HG02642 (cell line): ENCODE measurements at regions not wholly inside any gene's neighbourhood (a gene's known extent, or its start where the extent isn't known, plus 50 kb on each side); places are given as distances from the start of the nearest gene placed in this dataset.

Source experiments
- ATAC-seq: cut with Tn5 transposase; IDR thresholded peaks from one replicate; pipeline ENCODE4 v1.9.1; 2021; ENCODE audit warnings: mild to moderate bottlenecking; ENCODE audit not compliant: unreplicated experiment, poor library complexity

- ATAC-seq: no peak
These were observed 198.1 kb upstream of the HABP2 start for GRCh38 chr10:113354711-113355110.

DNA sequence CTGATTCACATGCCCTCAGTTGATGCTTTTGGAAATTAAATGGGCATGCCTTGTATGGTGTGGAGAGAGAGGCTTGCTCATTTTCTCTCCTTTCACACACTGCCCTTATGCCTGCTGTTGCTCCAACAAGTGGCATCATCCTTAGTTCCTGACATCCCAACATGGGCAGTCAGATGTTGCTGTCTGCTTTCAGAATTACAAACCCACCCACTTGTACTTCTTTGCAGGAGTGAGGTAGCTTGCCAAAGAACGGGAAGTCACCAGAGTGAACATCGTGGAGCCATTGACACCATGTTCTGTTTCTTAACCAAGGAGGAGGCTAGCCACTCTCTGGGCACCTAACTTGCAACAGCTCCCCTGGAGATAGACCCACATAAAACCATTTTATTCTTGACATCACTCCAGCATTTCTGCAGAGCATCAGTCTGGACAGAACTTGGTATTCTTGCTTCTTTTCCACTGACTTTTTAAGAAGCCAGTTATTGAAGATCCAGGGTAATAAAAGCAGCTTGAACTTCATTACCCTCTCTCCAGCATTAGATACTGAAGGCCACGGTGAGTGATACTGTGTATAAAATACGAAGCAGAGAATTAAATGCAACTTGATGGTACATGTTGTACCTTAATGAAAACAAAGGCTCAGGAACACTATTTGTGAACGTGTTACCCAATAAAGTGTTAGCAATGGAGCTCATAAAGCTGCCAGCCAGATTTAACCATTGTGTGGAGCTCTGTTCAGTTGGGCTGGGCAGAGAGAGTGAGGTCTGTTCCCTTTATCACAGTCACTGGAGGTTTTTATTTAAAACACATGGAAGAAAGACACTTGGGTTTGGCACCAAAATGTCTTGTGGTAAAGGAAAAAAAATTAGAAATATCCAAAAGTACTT is 195.8 kb upstream of the HABP2 start:
- no peak for ATAC-seq

GRCh38 chr10:113357681-113358300 is 195.1 kb upstream of the HABP2 start:
- no peak for ATAC-seq

DNA sequence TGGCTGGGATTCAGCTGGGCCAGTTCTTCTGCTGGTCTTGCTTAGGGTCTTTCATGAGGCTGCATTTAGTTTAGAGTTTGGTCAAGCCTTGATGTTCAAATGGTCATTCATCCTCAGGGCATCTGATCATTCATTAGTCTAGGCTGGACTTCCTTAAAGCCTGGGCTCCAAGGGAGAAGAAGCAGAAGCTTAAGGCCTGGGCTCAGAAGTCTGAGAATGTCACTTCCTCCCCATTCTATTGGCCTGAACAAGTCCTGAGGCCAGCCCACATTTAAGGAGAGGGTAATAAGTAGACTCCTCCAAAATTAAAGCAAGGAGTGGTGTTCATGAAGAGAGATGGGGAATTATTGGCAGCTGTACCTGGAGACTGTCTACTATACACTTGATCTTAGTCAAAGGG is 193.2 kb upstream of the HABP2 start:
- no peak for ATAC-seq

DNA sequence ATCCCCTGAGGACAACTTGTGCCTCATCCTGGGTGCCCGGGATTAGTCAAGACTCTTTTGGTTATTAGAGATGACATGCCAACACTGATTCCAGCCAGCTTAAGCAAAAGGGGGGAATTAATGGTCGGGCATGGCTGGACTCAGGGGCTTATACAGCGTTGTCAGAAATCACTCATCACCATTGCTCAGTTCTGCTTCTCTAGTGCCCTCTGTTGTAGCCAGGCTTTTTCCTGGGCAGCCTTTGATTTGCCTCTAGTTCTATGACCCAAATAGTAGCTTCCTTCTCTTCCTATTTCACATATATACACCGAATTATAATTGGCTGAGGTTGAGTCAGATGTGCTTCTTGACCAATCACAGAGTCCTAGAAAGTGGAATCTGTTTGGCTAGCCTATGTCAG is 192.0 kb upstream of the HABP2 start:
- no peak for ATAC-seq

- no peak for ATAC-seq
These were observed 190.2 kb upstream of the HABP2 start for GRCh38 chr10:113362645-113363091.

GRCh38 chr10:113364227-113364626 is 188.6 kb upstream of the HABP2 start:
- ATAC-seq: no peak

DNA sequence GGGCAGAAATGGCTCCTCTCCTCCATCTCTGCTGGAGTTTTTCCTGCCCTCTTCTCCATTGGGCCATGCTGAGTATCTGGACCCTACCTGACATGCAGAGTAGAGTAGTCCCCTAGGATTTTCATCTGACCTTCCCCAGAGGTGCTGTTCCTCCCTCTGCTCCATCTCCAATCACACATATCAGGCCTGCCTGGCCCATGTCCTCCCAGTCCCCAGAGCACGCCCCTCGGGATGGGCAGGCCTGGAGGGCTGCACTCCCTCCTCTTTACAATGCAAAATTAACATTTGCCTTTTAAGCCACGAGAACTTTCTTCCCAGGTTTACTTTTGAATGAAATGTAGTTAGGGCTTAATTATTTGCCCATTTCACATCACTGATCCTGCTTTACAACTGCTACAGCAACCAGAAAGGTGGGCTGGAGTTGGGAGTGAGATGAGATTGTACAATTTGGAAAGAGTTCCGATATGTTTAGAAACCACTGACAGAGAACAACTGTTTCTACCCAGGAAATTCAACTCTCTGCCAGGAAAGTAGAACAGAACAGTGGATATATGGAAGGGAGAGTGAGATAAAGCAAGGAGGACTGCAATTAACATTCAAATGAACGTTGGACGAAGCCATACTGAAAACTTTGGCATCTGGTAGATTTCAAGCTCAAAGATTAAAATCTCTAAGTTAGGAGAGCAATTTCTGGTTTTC is 184.0 kb upstream of the HABP2 start:
- ATAC-seq: no peak

DNA sequence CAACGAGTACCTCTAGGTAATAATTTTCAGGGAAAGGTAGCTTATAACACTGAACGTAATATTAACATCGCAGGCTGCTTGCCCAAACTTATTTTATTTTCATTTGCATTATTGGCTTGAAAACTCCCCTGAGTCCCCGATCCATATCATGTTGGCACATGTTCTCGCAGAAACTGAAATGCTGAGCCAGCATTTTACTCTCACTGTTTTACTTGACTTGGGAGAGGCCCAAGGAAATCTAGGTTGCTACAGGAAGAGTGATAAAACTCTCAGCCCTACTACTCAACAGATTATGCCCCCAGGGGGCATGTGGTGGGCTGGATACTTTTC is 183.5 kb upstream of the HABP2 start:
- ATAC-seq: no peak

DNA sequence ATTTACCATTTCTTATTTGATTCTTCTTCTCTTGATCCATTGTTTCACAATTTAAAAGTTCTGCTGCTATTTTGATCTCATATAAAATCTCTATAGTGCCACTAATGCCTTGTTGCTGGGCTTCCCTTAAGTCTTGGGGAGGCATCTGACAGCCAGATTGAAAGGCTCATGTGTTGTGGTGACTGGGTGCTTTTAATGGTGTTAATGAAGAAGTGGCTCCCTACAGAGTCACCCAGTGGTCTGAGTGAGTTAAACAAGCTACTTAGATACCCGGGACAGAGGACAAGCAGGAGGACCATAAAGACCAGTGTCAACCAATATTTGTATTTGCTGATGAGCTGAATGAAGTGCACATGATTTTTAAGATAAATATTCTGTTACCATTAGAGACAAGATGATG is 176.4 kb upstream of the HABP2 start:
- ATAC-seq: no peak

DNA sequence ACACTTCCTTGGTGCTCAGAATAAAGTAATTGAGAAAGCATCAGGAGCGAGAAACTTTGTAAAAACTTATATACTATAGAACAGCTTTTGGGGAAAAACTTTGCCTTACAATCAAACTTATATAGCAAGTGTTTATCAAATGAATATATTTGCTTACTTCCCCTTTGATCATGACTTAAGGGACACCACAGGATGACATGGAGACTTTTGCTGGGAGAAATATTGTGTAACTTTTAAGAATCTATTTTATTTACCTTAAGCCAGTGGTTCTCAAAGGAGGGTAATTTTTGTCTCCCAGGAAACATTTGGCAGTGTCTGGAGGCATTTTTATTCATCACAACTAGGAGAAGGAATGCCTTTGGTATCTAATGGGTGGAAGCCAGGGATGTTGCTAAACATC is 173.8 kb upstream of the HABP2 start:
- ATAC-seq: no peak

DNA sequence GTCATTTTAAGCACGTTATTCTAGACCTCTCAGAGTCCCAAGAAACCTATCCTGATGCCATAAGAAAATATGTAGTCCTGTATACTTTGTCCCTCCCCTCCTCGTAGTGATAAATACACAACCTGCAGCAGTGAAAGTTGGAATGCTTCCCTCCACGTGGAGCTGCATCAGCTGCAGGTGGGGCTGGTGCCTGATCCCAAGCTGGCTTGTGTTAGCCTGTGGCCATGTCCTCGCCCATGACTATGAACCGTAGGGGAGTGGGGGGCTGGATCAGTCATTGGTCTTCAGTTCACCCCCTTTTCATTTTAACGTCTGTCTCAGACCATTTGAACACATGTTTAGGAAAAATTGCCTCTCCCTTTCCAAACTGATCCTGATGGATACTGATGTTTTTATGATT is 171.4 kb upstream of the HABP2 start:
- no peak for ATAC-seq

GRCh38 chr10:113381981-113382509 is 170.8 kb upstream of the HABP2 start:
- no peak for ATAC-seq

GRCh38 chr10:113382691-113383090 is 170.2 kb upstream of the HABP2 start:
- no peak for ATAC-seq

GRCh38 chr10:113384181-113384580 is 168.7 kb upstream of the HABP2 start:
- ATAC-seq: no peak

- peak; percentile 83 for ATAC-seq
These were observed 167.5 kb upstream of the HABP2 start for GRCh38 chr10:113385021-113385999.

DNA sequence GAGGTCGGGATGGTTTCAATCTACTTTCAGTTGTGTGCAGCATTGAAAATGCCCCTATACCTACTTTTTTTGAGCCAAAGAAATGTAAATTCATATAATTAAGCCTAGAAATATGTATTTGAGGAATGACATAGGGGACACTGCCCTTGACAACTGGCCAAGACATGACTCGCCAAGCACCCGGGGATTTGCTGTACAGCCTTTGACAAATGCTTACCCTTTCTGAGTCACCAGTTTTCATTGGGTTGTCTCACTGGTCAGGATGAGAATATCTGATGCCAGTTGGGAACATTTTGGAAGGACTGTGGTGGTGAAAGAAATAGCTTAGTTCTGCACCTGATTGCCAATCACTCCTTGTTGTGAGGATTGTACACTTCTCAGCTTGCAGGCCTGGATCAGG is 166.8 kb upstream of the HABP2 start:
- no peak for ATAC-seq

GRCh38 chr10:113389969-113390368 is 162.9 kb upstream of the HABP2 start:
- no peak for ATAC-seq

- ATAC-seq: no peak
These were observed 162.0 kb upstream of the HABP2 start for GRCh38 chr10:113390896-113391295.

DNA sequence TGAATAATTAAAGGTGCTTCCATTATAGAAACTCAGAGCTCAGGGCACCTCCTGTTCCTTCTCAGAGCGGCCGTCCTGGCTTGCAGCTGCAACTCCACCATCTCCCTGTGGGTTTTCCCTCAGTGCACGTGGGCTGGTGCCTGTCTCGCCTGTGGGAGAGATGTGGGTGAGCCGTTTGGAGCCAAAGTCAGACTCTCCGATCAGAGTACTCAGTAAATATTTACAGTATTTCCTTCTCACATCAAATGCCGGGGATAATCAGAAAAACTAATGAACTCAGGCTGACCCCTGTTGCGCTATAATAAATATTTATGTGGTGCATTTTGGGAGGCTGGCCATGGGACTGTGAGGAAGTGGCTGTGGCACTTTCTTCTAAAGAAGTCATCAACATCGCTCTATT is 155.8 kb upstream of the HABP2 start:
- ATAC-seq: no peak
